Sigmoid colon (tissue), 3 donors: ENCODE measurements at regions not wholly inside any gene's neighbourhood (a gene's known extent, or its start where the extent isn't known, plus 50 kb on each side); places are given as distances from the start of the nearest gene placed in this dataset.

Experiments used
- POLR2A ChIP-seq, 2 donors: fragments of 450-650 bp; IDR thresholded peaks; one replicate each; pipeline ENCODE4 v1.6.1; 2016; ENCODE audit warnings: antibody characterized with exemption in 2 of 2, mild to moderate bottlenecking in 2 of 2, moderate library complexity in 2 of 2
- TF ChIP-seq, protein P1 (sequence below), 4 experiments: fragments of 450-650 bp in 3 of 4; fragments of 200-600 bp in 1 of 4; IDR thresholded peaks; one replicate each; pipeline ENCODE4 v1.5.1; 2016 to 2019; ENCODE audit warnings: antibody characterized with exemption in 4 of 4, mild to moderate bottlenecking in 3 of 4, moderate library complexity in 2 of 4

GRCh38 chr13:33349288-33349985 lies 63.9 kb upstream of the STARD13 start:
- TF ChIP-seq POLR2A (IDR thresholded peaks at IDR 0.05) = no peak
- TF ChIP-seq, protein P1, sequence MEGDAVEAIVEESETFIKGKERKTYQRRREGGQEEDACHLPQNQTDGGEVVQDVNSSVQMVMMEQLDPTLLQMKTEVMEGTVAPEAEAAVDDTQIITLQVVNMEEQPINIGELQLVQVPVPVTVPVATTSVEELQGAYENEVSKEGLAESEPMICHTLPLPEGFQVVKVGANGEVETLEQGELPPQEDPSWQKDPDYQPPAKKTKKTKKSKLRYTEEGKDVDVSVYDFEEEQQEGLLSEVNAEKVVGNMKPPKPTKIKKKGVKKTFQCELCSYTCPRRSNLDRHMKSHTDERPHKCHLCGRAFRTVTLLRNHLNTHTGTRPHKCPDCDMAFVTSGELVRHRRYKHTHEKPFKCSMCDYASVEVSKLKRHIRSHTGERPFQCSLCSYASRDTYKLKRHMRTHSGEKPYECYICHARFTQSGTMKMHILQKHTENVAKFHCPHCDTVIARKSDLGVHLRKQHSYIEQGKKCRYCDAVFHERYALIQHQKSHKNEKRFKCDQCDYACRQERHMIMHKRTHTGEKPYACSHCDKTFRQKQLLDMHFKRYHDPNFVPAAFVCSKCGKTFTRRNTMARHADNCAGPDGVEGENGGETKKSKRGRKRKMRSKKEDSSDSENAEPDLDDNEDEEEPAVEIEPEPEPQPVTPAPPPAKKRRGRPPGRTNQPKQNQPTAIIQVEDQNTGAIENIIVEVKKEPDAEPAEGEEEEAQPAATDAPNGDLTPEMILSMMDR (IDR thresholded peaks at IDR 0.05) = no peak
